NCI-H1092 treated with DMSO at 0.1 percent for 48 hours (cell line): ENCODE measurements at regions not wholly inside any gene's neighbourhood (a gene's known extent, or its start where the extent isn't known, plus 50 kb on each side); places are given as distances from the start of the nearest gene placed in this dataset.
"Not testable (repeated sequence)": the region's sequence is repeated elsewhere in the genome, so short reads cannot be mapped to it uniquely, and the experiment has no call there.

ENCODE experiments used
- DNase-seq: peaks from one replicate; lab custom pipeline; 2025; lab: John Stamatoyannopoulos, UW

- no peak for DNase-seq
These were observed 130.8 kb upstream of the RAP1B start for GRCh38 chr12:68479896-68480291.

- DNase-seq = no peak
These were observed 130.2 kb upstream of the RAP1B start for GRCh38 chr12:68480526-68480925.

- DNase-seq = no peak
These were observed 129.3 kb upstream of the RAP1B start for GRCh38 chr12:68481181-68481941.

- no peak for DNase-seq
These were observed 128.7 kb upstream of the RAP1B start for GRCh38 chr12:68482014-68482413.

- DNase-seq = no peak
These were observed 128.0 kb upstream of the RAP1B start for GRCh38 chr12:68482660-68483059.

GRCh38 chr12:68483592-68484383 lies 126.9 kb upstream of the RAP1B start:
- no peak for DNase-seq

GRCh38 chr12:68484578-68484977 lies 126.1 kb upstream of the RAP1B start:
- DNase-seq = not testable (repeated sequence)

GRCh38 chr12:68486449-68486848 lies 124.2 kb upstream of the RAP1B start:
- not testable (repeated sequence) for DNase-seq

- DNase-seq = no peak
These were observed 122.9 kb upstream of the RAP1B start for GRCh38 chr12:68487721-68488309.

- DNase-seq = no peak
These were observed 121.4 kb upstream of the RAP1B start for GRCh38 chr12:68489273-68489672.

GRCh38 chr12:68490476-68490875 lies 120.2 kb upstream of the RAP1B start:
- no peak for DNase-seq

GRCh38 chr12:68491204-68491960 lies 119.3 kb upstream of the RAP1B start:
- DNase-seq = no peak

GRCh38 chr12:68495336-68496070 lies 115.2 kb upstream of the RAP1B start:
- DNase-seq = no peak

GRCh38 chr12:68497107-68497506 lies 113.6 kb upstream of the RAP1B start:
- DNase-seq = no peak

GRCh38 chr12:68497702-68498101 lies 113.0 kb upstream of the RAP1B start:
- DNase-seq = no peak

- no peak for DNase-seq
These were observed 112.0 kb upstream of the RAP1B start for GRCh38 chr12:68498736-68499135.

GRCh38 chr12:68499616-68500015 lies 111.1 kb upstream of the RAP1B start:
- DNase-seq = no peak

- no peak for DNase-seq
These were observed 109.5 kb upstream of the RAP1B start for GRCh38 chr12:68501226-68501625.

- DNase-seq = no peak
These were observed 104.7 kb upstream of the RAP1B start for GRCh38 chr12:68505970-68506369.

- no peak for DNase-seq
These were observed 104.1 kb upstream of the RAP1B start for GRCh38 chr12:68506619-68507018.

- no peak for DNase-seq
These were observed 103.0 kb upstream of the RAP1B start for GRCh38 chr12:68507657-68508056.

- DNase-seq = no peak
These were observed 102.1 kb upstream of the RAP1B start for GRCh38 chr12:68508576-68508975.
